Hepatocyte (in vitro differentiated cells): ENCODE measurements at regions not wholly inside any gene's neighbourhood (a gene's known extent, or its start where the extent isn't known, plus 50 kb on each side); places are given as distances from the start of the nearest gene placed in this dataset.

Source experiments
- DNase-seq: peaks from one replicate; pipeline ENCODE4 v3.0.0-alpha.2; 2016; ENCODE audit warnings: low spot score
- H2AFZ ChIP-seq: fragments of 200-600 bp; sonication (generic); 2 replicates; pipeline ENCODE4 v1.6.0; 2016; ENCODE audit warnings: antibody characterized with exemption, mild to moderate bottlenecking
- H3K27ac ChIP-seq: fragments of 200-600 bp; sonication (generic); 2 replicates; pipeline ENCODE4 v1.5.1; 2016; ENCODE audit warnings: mild to moderate bottlenecking
- H3K27me3 ChIP-seq: fragments of 200-600 bp; sonication (generic); 2 replicates; pipeline ENCODE4 v1.6.1; 2016
- H3K36me3 ChIP-seq: fragments of 200-600 bp; sonication (generic); replicated peaks from 2 replicates; pipeline ENCODE4 v1.5.1; 2016; ENCODE audit warnings: low read depth; ENCODE audit not compliant: insufficient read depth
- H3K4me1 ChIP-seq: fragments of 200-600 bp; sonication (generic); 2 replicates; pipeline ENCODE4 v1.5.1; 2016; ENCODE audit warnings: mild to moderate bottlenecking, moderate library complexity; ENCODE audit not compliant: insufficient read depth
- H3K4me2 ChIP-seq: fragments of 200-600 bp; sonication (generic); 2 replicates; pipeline ENCODE4 v1.6.0; 2016
- H3K4me3 ChIP-seq: fragments of 200-600 bp; sonication (generic); 2 replicates; pipeline ENCODE4 v1.5.1; 2016; ENCODE audit warnings: mild to moderate bottlenecking
- H3K79me2 ChIP-seq: fragments of 200-600 bp; sonication (generic); 2 replicates; pipeline ENCODE4 v1.6.0; 2017; ENCODE audit warnings: mild to moderate bottlenecking
- H3K9me2 ChIP-seq: fragments of 200-600 bp; sonication (generic); replicated peaks from 2 replicates; pipeline ENCODE4 v1.6.0; 2017; ENCODE audit warnings: mild to moderate bottlenecking; ENCODE audit not compliant: insufficient read depth
- H3K9me3 ChIP-seq: fragments of 200-600 bp; sonication (generic); 2 replicates; pipeline ENCODE4 v1.5.1; 2016; ENCODE audit warnings: low read depth, mild to moderate bottlenecking
- H4K20me1 ChIP-seq: fragments of 200-600 bp; sonication (generic); 2 replicates; pipeline ENCODE4 v1.6.0; 2016; ENCODE audit warnings: mild to moderate bottlenecking; ENCODE audit not compliant: insufficient read depth, poor library complexity, severe bottlenecking
- EZH2 ChIP-seq: fragments of 200-600 bp; sonication (generic); IDR thresholded peaks from 2 replicates; pipeline ENCODE4 v1.6.1; 2016; ENCODE audit warnings: antibody characterized with exemption, mild to moderate bottlenecking, borderline replicate concordance
- EZH2phosphoT487 ChIP-seq: fragments of 200-600 bp; sonication (generic); IDR thresholded peaks from one replicate; pipeline ENCODE4 v1.6.1; 2018; ENCODE audit warnings: antibody characterized with exemption, mild to moderate bottlenecking, low read depth, moderate library complexity; ENCODE audit not compliant: unreplicated experiment, severe bottlenecking
- WGBS: methylation state at CpG from one replicate; pipeline ENCODE4 v1.1.6; 2016; ENCODE audit warnings: low lambda C conversion rate; ENCODE audit errors: missing lambda C conversion rate; 5-methylcytosine and 5-hydroxymethylcytosine counted together
- TF ChIP-seq, protein P1 (sequence below): fragments of 200-600 bp; sonication (generic); IDR thresholded peaks from 2 replicates; pipeline ENCODE4 v1.5.1; 2016; ENCODE audit warnings: antibody characterized with exemption, mild to moderate bottlenecking; ENCODE audit not compliant: poor library complexity

DNA sequence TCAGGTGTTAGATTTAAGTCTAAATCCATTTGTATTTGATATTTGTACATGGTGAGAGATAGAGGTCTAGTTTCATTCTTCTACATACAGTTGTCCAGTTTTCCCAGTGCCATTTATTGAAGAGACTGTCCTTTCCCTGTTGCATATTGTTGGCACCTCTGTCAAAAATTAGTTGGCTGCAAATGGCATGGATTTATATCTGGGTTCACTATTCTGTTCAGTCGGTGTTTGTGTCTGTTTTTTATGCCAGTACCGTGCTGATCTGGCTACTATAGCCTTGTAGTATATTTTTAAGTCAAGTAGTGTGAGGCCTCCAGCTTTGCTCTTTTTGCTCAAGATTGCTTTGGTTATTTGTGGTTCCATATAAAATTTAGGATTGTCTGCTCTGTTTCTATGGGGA is 176.2 kb upstream of the DMRT1 start:
- no peak for TF ChIP-seq EZH2
- TF ChIP-seq EZH2phosphoT487 = no peak
- TF ChIP-seq, protein P1, sequence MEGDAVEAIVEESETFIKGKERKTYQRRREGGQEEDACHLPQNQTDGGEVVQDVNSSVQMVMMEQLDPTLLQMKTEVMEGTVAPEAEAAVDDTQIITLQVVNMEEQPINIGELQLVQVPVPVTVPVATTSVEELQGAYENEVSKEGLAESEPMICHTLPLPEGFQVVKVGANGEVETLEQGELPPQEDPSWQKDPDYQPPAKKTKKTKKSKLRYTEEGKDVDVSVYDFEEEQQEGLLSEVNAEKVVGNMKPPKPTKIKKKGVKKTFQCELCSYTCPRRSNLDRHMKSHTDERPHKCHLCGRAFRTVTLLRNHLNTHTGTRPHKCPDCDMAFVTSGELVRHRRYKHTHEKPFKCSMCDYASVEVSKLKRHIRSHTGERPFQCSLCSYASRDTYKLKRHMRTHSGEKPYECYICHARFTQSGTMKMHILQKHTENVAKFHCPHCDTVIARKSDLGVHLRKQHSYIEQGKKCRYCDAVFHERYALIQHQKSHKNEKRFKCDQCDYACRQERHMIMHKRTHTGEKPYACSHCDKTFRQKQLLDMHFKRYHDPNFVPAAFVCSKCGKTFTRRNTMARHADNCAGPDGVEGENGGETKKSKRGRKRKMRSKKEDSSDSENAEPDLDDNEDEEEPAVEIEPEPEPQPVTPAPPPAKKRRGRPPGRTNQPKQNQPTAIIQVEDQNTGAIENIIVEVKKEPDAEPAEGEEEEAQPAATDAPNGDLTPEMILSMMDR = no peak
- Histone ChIP-seq H3K4me1 (peaks cover 5% of the 10 kb centered on the region), H3K36me3 (no peaks in the 10 kb centered on the region), H3K27ac (no peak overlapping the region), H2AFZ (no peak overlapping the region), H3K79me2 (no peaks in the 10 kb centered on the region), H4K20me1 (no peaks in the 10 kb centered on the region), H3K27me3 (no peaks in the 10 kb centered on the region), H3K4me3 (no peak overlapping the region), H3K9me3 (no peaks in the 10 kb centered on the region), H3K9me2 (no peaks in the 10 kb centered on the region), H3K4me2 (no peak overlapping the region)
- 92% methylated on average over 2 of the region's 2 CpGs for WGBS
- no peak for DNase-seq

DNA sequence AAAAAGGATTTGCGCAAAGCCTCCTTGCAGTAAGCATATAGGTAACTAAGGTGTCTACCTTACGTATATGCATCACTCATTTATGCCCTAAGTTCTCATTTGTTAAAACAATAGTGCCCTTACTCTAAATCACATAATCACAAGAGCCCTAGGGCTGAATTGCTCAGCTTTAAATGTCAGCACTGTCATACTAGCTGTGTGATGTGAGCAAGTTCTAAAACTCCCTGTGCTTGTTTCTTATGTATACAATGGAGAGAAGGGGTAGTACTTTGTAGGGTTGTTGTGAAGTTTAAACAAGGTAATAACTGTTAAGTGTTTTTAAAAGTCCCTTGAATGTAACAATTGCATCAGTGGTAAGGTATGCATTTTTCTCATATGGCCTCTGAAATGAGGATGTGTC is 169.5 kb upstream of the DMRT1 start:
- H3K4me3 ChIP-seq = no peak overlapping the region
- H3K4me2 ChIP-seq = no peak overlapping the region
- no peaks in the 10 kb centered on the region for H4K20me1 ChIP-seq
- WGBS = 90% methylated on average over 2 of the region's 2 CpGs
- no peak for DNase-seq
- H3K36me3 ChIP-seq = no peaks in the 10 kb centered on the region
- no peaks in the 10 kb centered on the region for H3K9me2 ChIP-seq
- peaks cover 7% of the 10 kb centered on the region for H3K79me2 ChIP-seq
- TF ChIP-seq EZH2phosphoT487 = no peak
- no peak for TF ChIP-seq EZH2
- TF ChIP-seq, protein P1 = no peak
- H3K27me3 ChIP-seq = no peaks in the 10 kb centered on the region
- no peaks in the 10 kb centered on the region for H3K9me3 ChIP-seq
- no peak overlapping the region for H2AFZ ChIP-seq
- H3K27ac ChIP-seq = no peak overlapping the region
- peaks cover 16% of the 10 kb centered on the region for H3K4me1 ChIP-seq

DNA sequence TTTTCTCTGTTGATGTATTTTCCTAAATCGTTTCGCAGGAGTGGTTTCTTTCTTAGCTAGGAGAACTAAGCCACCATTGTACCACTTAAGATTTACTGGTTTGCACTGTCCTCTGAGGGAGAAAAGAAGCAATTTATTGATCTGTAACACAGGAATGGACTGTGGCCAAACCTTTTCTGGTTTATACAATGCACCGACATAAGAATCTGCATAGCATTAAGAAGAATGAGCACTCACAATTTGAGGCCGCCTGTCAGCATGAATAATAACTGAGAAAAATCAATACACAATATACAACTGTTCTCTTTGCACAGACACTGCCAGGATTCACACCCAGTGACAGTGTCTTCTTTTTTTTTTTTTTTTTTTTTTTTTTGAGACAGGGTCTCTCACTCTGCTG is 168.6 kb upstream of the DMRT1 start:
- Histone ChIP-seq H3K4me2 (no peak overlapping the region), H3K4me1 (peaks cover 21% of the 10 kb centered on the region), H3K79me2 (peaks cover 7% of the 10 kb centered on the region), H3K9me3 (no peaks in the 10 kb centered on the region), H2AFZ (no peak overlapping the region), H3K9me2 (no peaks in the 10 kb centered on the region), H3K27me3 (no peaks in the 10 kb centered on the region), H4K20me1 (no peaks in the 10 kb centered on the region), H3K4me3 (no peak overlapping the region), H3K36me3 (no peaks in the 10 kb centered on the region), H3K27ac (no peak overlapping the region)
- 79% methylated on average over 4 of the region's 4 CpGs for WGBS
- no peak for TF ChIP-seq EZH2phosphoT487
- no peak for TF ChIP-seq EZH2
- TF ChIP-seq, protein P1 = no peak
- DNase-seq = no peak
